GM19372 (cell line): ENCODE measurements at regions not wholly inside any gene's neighbourhood (a gene's known extent, or its start where the extent isn't known, plus 50 kb on each side); places are given as distances from the start of the nearest gene placed in this dataset.
"Not testable (repeated sequence)": the region's sequence is repeated elsewhere in the genome, so short reads cannot be mapped to it uniquely, and the experiment has no call there.

Experiments
- ATAC-seq: cut with Tn5 transposase; IDR thresholded peaks from one replicate; pipeline ENCODE4 v1.9.1; 2021; ENCODE audit warnings: mild to moderate bottlenecking, low read depth, moderate library complexity; ENCODE audit not compliant: unreplicated experiment

DNA sequence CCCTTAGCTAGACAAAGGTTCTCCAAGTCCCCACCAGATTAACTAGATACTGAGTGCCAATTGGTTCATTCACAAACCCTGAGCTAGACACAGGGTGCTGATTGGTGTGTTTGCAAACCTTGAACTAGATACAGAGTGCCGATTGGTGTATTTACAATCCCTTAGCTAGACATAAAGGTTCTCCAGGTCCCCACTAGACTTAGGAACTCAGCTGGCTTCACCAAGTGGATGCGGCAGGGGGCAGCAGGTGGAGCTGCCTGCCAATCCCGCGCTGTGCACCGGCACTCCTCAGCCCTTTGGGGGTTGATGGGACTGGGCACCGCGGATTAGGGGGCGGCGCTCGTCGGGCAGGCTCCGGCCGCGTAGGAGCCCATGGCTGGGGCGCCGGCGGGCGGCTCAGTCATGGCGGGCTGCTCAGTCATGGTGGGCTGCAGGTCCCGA is 157.6 kb downstream of the KLRB1 start:
- not testable (repeated sequence) for ATAC-seq

- not testable (repeated sequence) for ATAC-seq
These were observed 158.0 kb downstream of the KLRB1 start for GRCh38 chr12:9449657-9450126.

DNA sequence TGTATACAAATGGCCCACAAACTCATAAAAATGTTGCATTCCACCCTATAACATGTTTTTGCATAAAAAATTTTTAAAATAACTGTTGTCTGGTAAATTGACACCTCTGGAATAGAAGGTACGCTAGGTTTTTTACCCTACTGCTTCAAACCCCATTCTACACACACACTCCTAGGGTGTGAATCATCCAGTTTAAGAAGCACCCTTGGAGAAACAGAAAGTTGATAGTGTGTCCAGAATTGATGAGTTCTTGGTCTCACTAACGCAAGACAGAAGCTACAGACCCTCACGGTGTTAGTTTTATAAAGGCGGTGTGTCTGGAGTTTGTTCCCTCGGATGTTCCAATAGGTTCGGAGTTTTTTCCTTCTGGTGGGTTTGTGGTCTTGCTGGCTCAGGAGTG is 158.5 kb downstream of the KLRB1 start:
- no peak for ATAC-seq

- not testable (repeated sequence) for ATAC-seq
These were observed 159.1 kb downstream of the KLRB1 start for GRCh38 chr12:9448648-9449047.

- peak; percentile 60 for ATAC-seq
These were observed 159.7 kb downstream of the KLRB1 start for GRCh38 chr12:9447791-9448614.

DNA sequence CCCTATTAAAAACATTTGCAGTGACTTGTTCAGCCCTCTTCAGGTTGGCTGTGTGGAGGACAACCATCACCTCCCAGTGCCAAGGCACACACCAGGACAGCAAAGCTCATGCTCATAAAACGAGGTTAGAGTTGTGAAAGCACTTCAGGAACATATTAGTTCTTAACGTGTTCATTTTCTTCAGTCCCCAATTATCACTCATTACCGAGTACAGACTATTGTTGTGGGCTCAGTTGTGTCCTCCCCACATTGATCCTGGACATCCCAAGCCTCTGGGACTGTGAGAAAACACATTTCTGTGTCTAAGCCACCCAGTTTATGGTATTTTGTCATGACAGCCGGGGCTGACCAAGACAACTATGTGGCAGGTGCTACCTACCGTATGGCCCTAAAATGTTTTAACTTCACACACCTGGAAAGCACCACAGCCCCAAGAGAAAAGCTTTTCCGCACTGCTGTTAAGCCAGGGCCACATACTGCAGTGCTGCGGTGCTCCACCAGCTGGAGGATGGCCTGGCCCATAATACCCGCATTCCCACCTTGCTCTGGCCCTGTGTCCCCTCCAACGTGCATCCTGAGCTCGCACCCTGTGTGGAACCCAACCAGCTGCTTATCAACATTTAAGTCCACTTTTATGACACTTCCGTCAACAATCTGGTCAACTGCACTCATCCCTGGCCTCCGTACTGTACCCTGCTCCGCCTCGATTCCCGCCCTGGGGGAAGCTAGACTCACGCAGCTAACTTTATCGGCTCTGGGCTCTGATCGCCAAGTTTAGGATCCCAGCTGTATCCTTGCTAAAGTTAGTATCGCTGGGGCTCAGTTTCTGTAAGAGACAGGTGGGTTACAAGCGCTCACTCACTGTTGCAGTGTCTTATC is 160.6 kb downstream of the KLRB1 start:
- peak; percentile 10 for ATAC-seq

GRCh38 chr12:9440428-9440827 is 167.3 kb downstream of the KLRB1 start:
- not testable (repeated sequence) for ATAC-seq

DNA sequence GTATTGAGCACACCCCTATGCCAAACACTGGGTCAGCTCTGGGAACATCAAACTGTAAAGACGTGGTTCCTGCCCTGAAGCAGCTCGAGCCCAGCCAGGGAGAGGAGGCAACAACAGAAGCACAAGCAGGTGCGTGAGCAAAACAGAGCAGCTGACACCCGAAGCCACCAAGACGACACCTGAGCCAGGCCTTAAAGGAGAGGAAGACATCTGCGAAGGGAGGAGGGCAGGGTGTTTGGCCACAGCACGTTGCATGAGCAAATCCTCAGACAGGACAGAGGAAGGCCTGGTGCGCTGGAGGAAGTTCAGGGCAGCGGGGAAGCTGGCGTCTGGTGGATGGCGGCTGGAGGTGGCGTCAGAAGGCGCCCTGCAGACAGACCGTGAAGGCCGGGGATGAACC is 172.0 kb downstream of the KLRB1 start:
- not testable (repeated sequence) for ATAC-seq

DNA sequence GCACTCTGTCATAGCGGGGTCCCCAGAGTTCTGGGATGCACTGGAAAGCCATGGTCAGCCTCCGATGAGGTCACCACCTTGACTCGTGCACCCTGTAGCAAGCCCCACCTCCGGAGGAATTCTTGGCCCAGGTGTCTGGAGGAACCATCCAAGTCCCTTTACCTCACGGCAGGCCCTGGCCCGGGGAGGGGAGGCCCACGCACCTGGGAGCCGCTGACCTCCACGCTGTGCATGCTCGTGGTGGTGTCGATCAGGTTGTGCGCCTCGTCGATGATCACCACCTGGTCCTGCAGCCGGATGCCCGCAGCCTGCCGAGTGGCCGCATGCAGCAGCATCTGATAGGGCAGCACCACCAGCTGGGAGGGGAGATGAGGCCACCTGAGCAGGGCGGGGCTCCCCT is 177.3 kb downstream of the KLRB1 start:
- not testable (repeated sequence) for ATAC-seq

DNA sequence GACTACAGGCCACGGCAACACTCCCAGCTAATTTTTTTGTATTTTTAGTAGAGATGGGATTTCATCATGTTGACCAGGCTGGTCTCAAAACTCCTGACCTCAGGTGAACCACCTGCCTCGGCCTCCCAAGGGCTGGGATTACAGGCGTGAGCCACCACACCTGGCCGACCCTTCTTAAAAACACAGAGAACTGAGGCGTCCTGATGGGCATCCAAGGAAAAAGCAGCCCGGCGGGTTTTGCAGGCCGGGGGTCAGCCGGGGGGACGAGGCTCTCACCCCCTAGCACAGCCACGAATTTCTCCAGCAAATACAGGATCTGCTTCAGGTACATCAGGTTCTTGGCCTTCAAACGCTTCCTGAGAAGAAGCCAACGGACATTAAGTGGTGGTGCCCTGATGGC is 178.9 kb downstream of the KLRB1 start:
- not testable (repeated sequence) for ATAC-seq

DNA sequence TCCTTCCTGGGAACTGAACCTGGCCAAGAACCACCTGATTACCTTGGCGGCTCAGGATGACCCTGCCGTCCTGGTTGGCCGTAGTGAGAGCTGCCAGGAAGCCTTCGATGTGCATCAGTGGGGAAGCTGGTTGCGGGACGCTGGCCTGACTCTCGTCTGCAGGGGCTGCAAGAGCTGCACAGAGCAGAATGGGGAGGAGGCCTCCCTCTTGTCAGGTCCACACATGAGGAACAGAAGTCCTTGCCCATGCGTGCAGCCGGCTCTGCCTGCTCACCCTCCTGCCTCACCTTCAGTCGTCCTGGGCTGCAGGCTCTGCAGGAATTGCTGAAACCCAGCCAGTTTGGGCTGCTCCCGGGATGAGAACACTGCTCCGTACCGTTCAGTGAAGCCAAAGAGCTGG is 182.3 kb downstream of the KLRB1 start:
- ATAC-seq: not testable (repeated sequence)

DNA sequence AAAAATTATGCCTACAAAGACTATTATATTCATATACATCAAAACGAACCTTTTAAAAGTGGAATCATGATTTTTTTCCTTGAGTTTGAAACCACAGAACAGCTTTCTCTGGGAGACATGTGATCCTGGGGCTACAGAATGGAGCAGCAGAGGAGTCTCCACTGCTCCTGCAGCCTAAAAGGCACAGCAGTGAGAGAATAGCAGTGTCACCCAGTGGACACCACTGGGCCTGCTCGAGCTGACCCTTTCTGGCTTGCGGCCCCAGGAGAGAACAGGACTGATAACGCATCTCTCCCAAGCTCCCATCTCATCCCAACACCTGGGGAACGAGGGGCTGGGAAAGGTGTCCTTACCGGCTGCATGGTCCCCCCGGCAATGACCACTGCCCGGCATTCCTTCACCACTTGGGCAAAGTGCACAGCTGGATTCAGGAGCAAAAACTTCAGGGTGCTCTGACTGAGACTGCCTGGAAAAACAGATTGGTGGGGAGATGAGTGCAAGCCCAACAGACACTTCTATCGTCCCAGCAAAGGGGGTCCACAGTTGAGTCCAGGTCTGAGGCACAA is 183.5 kb downstream of the KLRB1 start:
- not testable (repeated sequence) for ATAC-seq

DNA sequence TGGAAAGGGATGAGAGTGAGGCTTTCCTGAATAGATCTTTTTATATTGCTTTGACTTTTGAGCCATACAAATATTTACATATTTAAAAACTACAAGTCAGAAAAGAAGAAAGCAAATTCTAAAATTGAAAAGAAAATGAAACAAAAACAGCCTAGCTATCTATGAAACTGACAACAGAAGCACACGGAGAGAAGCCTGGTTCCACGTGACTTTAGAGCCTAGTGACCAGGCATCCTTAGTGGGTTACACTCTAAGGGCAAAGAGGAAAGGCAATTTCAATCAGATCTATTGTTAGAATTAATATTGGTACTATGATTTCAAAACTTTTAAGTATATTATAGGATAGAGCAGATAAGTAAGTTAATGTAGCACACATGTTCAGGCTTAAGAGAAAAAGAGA is 185.0 kb downstream of the KLRB1 start:
- ATAC-seq: not testable (repeated sequence)

GRCh38 chr12:9421520-9422086 is 186.1 kb downstream of the KLRB1 start:
- peak; percentile 65 for ATAC-seq

DNA sequence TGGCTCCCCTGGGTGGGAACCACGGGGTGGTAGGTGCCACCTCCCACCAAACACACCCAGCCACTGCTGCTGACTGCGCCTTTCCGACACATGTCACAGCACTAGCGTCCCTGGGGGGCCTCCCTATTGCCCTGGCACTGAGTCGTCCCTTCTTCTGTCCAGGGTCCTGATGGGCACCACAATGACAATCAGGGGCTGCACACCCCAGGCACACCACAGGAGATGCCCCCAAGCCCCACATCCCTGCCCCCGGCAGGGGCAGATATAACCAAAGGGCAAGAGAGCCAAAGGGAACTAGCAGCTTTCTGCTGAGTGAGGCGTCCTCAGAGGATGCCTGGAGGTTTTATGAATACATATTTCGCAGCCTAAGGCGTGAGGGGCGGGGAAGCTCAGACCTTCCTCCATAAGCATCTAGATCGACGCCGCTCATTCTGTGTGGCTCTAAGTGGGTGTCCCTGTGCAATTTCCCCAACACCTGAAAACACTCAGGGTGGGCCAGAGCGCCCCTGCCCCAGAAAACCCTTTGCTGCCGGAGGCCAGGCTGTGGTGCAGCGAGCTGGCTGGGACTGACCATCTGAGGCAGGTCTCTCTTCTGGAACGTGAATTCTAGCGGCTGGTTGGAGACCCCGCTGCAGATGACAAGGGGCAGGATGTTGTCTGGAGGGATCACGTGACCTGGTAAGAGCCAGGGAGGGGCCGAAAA is 186.7 kb downstream of the KLRB1 start:
- not testable (repeated sequence) for ATAC-seq

DNA sequence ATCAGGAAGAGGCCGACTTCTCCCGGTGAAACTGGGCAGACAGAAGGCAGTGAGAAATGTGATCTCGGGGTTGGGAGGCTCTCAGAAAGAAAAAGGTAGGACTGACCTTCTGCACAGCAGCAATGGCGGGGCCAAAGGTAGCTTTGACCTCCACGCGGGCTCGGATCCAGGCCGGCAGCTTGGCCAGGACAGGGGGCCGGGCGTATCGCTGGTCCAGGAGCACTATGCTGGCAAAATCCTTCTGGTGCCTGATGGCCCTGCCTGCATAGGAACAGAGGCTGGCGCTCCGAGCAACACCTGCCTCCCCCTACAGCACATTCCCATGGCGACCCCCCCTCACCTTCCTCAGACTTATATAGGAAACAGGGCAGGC is 189.1 kb downstream of the KLRB1 start:
- not testable (repeated sequence) for ATAC-seq

DNA sequence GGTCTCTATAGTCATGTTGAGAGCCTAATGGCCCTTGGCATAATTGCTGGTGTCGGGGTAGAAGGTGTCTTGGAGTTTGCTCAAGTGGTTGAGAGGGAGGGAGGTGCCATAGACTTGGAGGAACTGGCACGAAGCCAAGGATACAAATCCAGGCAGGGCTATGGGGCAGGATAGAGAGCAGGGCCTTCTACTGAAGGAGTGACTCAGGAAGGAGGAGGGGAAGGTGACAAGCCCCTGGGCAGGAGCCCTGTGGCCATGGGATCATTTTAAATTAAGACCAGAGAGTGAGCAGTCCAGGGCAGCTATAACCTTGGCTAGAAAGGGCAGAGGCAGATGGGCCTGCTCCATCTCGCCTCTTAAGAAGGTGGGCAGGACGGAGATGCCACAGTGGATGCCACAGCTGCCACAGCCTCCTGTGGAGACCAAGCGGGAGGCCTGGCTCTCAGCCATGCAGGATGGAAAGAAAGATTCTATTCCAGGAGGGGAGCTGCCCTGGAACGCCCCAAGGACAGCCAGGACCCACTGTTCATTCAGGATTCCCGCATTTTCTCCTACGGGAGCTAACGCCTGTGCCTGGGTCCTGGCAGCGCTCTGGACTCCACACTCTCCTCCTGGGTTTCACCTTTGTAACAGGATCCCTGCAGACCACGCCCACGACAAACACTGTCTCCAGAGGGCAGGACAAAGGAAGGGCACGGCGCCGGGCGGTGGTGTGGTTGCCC is 189.6 kb downstream of the KLRB1 start:
- not testable (repeated sequence) for ATAC-seq

- not testable (repeated sequence) for ATAC-seq
These were observed 190.4 kb downstream of the KLRB1 start for GRCh38 chr12:9417341-9417740.

DNA sequence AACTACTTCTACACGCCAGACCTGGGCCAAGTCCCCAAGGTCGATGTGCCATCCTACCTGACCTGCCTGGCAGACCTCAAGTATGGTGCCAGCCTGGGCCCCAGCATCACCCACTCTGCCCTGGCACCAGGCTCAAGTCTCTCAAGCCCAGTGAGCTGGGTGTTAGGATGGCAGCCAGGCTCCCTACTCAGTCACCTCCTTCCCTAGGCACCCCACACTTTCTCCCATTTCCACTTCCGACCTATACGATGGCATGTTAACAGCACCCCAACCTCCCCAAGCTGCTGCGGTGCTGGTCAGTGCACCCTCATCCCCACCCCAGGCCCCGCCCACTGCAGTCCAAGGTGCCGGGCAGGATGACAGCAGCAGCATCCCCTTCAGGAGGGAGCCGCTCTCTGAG is 191.4 kb downstream of the KLRB1 start:
- ATAC-seq: not testable (repeated sequence)
